ENCODE measurements at regions not wholly inside any gene's neighbourhood (a gene's known extent, or its start where the extent isn't known, plus 50 kb on each side); places are given as distances from the start of the nearest gene placed in this dataset.

- 67 to 100% (median 80%) methylated on average over 1 to 3 of the region's 10 CpGs; no CpG with 5 or more reads in 2 of the 10 experiments for WGBS, 10 experiments
- Histone ChIP-seq H3K27ac (no peak overlapping the region), H3K4me3 (no peak overlapping the region), H3K4me1 (replicated peaks in 1 of 2) (no peaks in the 10 kb centered on the region)
- in situ Hi-C loops (cut with MboI; ENCODE audit: low pct_unique_long_range_greater_than_20kb in 2 of 9, low sequenced_read_pairs in 9 of 9, unreplicated experiment in 9 of 9) = no loop called here
- ATAC-seq (replicated peaks in 6 of 8) = no peak
Measured at GRCh38 chr2:30365201-30365600, 81.8 kb upstream of the LCLAT1 start.

- ATAC-seq (replicated peaks in 6 of 8) = no peak
- WGBS, 10 experiments = 48 to 100% (median 84%) methylated on average over 1 to 9 of the region's 10 CpGs
- no peak overlapping the region for H3K27ac ChIP-seq
- in situ Hi-C loops (cut with MboI; ENCODE audit: low pct_unique_long_range_greater_than_20kb in 2 of 9, low sequenced_read_pairs in 9 of 9, unreplicated experiment in 9 of 9) = no loop called here
- no peak overlapping the region for H3K4me3 ChIP-seq
- H3K4me1 ChIP-seq (replicated peaks in 1 of 2) = no peaks in the 10 kb centered on the region
Measured at GRCh38 chr2:30366199-30366691, 80.8 kb upstream of the LCLAT1 start.

- in situ Hi-C loops (cut with MboI; ENCODE audit: low pct_unique_long_range_greater_than_20kb in 2 of 9, low sequenced_read_pairs in 9 of 9, unreplicated experiment in 9 of 9) = no loop called here
- Histone ChIP-seq H3K4me1 (replicated peaks in 1 of 2) (no peaks in the 10 kb centered on the region), H3K4me3 (no peak overlapping the region), H3K27ac (no peak overlapping the region)
- WGBS, 10 experiments = 40 to 100% (median 80%) methylated on average over 1 to 5 of the region's 9 CpGs
- ATAC-seq (replicated peaks in 6 of 8) = no peak
Measured at GRCh38 chr2:30367232-30368070, 79.6 kb upstream of the LCLAT1 start.

GRCh38 chr2:30368258-30368657, 78.8 kb upstream of the LCLAT1 start:
- WGBS, 10 experiments = 13 to 100% (median 53%) methylated on average over 1 to 3 of the region's 5 CpGs; no CpG with 5 or more reads in 4 of the 10 experiments
- Histone ChIP-seq H3K27ac (no peak overlapping the region), H3K4me1 (replicated peaks in 1 of 2) (no peaks in the 10 kb centered on the region), H3K4me3 (no peak overlapping the region)
- in situ Hi-C loops (cut with MboI; ENCODE audit: low pct_unique_long_range_greater_than_20kb in 2 of 9, low sequenced_read_pairs in 9 of 9, unreplicated experiment in 9 of 9) = no loop called here
- no peak for ATAC-seq (replicated peaks in 6 of 8)

- in situ Hi-C loops (cut with MboI; ENCODE audit: low pct_unique_long_range_greater_than_20kb in 2 of 9, low sequenced_read_pairs in 9 of 9, unreplicated experiment in 9 of 9) = no loop called here
- no peak for ATAC-seq (replicated peaks in 6 of 8)
- Histone ChIP-seq H3K4me3 (no peak overlapping the region), H3K4me1 (replicated peaks in 1 of 2) (no peaks in the 10 kb centered on the region), H3K27ac (no peak overlapping the region)
- WGBS, 10 experiments = 54 to 100% (median 88%) methylated on average over 1 to 2 of the region's 2 CpGs; no CpG with 5 or more reads in 3 of the 10 experiments
Measured at GRCh38 chr2:30371028-30371689, 75.9 kb upstream of the LCLAT1 start.

- in situ Hi-C loops (cut with MboI; ENCODE audit: low pct_unique_long_range_greater_than_20kb in 2 of 9, low sequenced_read_pairs in 9 of 9, unreplicated experiment in 9 of 9) = no loop called here
- ATAC-seq (replicated peaks in 6 of 8) = no peak
- no peak overlapping the region for H3K27ac ChIP-seq
- WGBS, 10 experiments = 0 to 91% (median 72%) methylated on average over 1 to 5 of the region's 6 CpGs
- no peaks in the 10 kb centered on the region for H3K4me1 ChIP-seq (replicated peaks in 1 of 2)
- no peak overlapping the region for H3K4me3 ChIP-seq
Measured at GRCh38 chr2:30371772-30372373, 75.2 kb upstream of the LCLAT1 start.

- no peak overlapping the region for H3K27ac ChIP-seq
- in situ Hi-C loops (cut with MboI; ENCODE audit: low pct_unique_long_range_greater_than_20kb in 2 of 9, low sequenced_read_pairs in 9 of 9, unreplicated experiment in 9 of 9) = no loop called here
- ATAC-seq (replicated peaks in 6 of 8) = no peak
Measured at GRCh38 chr2:30372826-30373225, 74.2 kb upstream of the LCLAT1 start.

GRCh38 chr2:30373881-30374302, 73.2 kb upstream of the LCLAT1 start:
- peak in 3 of 8 experiments; percentile 24 to 47 (median 36) for ATAC-seq (replicated peaks in 6 of 8)
- Histone ChIP-seq H3K4me1 (replicated peaks in 1 of 2) (no peaks in the 10 kb centered on the region), H3K4me3 (no peak overlapping the region), H3K27ac (no peak overlapping the region)
- in situ Hi-C loops (cut with MboI; ENCODE audit: low pct_unique_long_range_greater_than_20kb in 2 of 9, low sequenced_read_pairs in 9 of 9, unreplicated experiment in 9 of 9) = no loop called here
- 0 to 100% (median 81%) methylated on average over 1 to 7 of the region's 9 CpGs; no CpG with 5 or more reads in 6 of the 10 experiments for WGBS, 10 experiments

More at GRCh38 chr2:30372826-30373225, 74.2 kb upstream of the LCLAT1 start:
- Histone ChIP-seq H3K4me1 (replicated peaks in 1 of 2) (no peaks in the 10 kb centered on the region), H3K4me3 (no peak overlapping the region)

GRCh38 chr2:30374380-30374779, 72.7 kb upstream of the LCLAT1 start:
- in situ Hi-C loops (cut with MboI; ENCODE audit: low pct_unique_long_range_greater_than_20kb in 2 of 9, low sequenced_read_pairs in 9 of 9, unreplicated experiment in 9 of 9) = no loop called here
- no peak for ATAC-seq (replicated peaks in 6 of 8)
- Histone ChIP-seq H3K27ac (no peak overlapping the region), H3K4me3 (no peak overlapping the region), H3K4me1 (replicated peaks in 1 of 2) (no peaks in the 10 kb centered on the region)
- WGBS, 10 experiments = 50 to 88% methylated on average over 1 to 2 of the region's 2 CpGs; no CpG with 5 or more reads in 8 of the 10 experiments

- no peak overlapping the region for H3K4me3 ChIP-seq
- in situ Hi-C loops (cut with MboI; ENCODE audit: low pct_unique_long_range_greater_than_20kb in 2 of 9, low sequenced_read_pairs in 9 of 9, unreplicated experiment in 9 of 9) = no loop called here
- ATAC-seq (replicated peaks in 6 of 8) = no peak
- H3K27ac ChIP-seq = no peak overlapping the region
- no peaks in the 10 kb centered on the region for H3K4me1 ChIP-seq (replicated peaks in 1 of 2)
Measured at GRCh38 chr2:30375915-30376314, 71.1 kb upstream of the LCLAT1 start.

GRCh38 chr2:30379481-30379880, 67.6 kb upstream of the LCLAT1 start:
- WGBS, 10 experiments = 75 to 100% (median 92%) methylated on average over 1 of the region's 1 CpG; no CpG with 5 or more reads in 6 of the 10 experiments
- Histone ChIP-seq H3K4me1 (replicated peaks in 1 of 2) (peaks cover 3 to 4% of the 10 kb centered on the region in 2 donors), H3K4me3 (no peak overlapping the region), H3K27ac (no peak overlapping the region)
- in situ Hi-C loops (cut with MboI; ENCODE audit: low pct_unique_long_range_greater_than_20kb in 2 of 9, low sequenced_read_pairs in 9 of 9, unreplicated experiment in 9 of 9) = no loop called here
- ATAC-seq (replicated peaks in 6 of 8) = no peak

- peaks cover 3 to 4% of the 10 kb centered on the region in 2 donors for H3K4me1 ChIP-seq (replicated peaks in 1 of 2)
- no peak overlapping the region for H3K4me3 ChIP-seq
- WGBS, 10 experiments = 93 to 100% (median 100%) methylated on average over 2 to 3 of the region's 3 CpGs; no CpG with 5 or more reads in 5 of the 10 experiments
- ATAC-seq (replicated peaks in 6 of 8) = no peak
- no peak overlapping the region for H3K27ac ChIP-seq
- in situ Hi-C loops (cut with MboI; ENCODE audit: low pct_unique_long_range_greater_than_20kb in 2 of 9, low sequenced_read_pairs in 9 of 9, unreplicated experiment in 9 of 9) = no loop called here
Measured at GRCh38 chr2:30380824-30381223, 66.2 kb upstream of the LCLAT1 start.

GRCh38 chr2:30382162-30382783, 64.8 kb upstream of the LCLAT1 start:
- Histone ChIP-seq H3K27ac (no peak overlapping the region), H3K4me1 (replicated peaks in 1 of 2) (peaks cover 3 to 4% of the 10 kb centered on the region in 2 donors), H3K4me3 (no peak overlapping the region)
- in situ Hi-C loops (cut with MboI; ENCODE audit: low pct_unique_long_range_greater_than_20kb in 2 of 9, low sequenced_read_pairs in 9 of 9, unreplicated experiment in 9 of 9) = no loop called here
- WGBS, 10 experiments = 6 to 91% (median 79%) methylated on average over 1 to 4 of the region's 4 CpGs; no CpG with 5 or more reads in 2 of the 10 experiments
- ATAC-seq (replicated peaks in 6 of 8) = peak in 3 of 8 experiments; percentile 77 to 90 (median 83)
